PC-3 (cell line): ENCODE measurements at regions not wholly inside any gene's neighbourhood (a gene's known extent, or its start where the extent isn't known, plus 50 kb on each side); places are given as distances from the start of the nearest gene placed in this dataset.

ENCODE experiments used
- EZH2 ChIP-seq: fragments of 300-600 bp; sonication (generic); IDR thresholded peaks from one replicate; pipeline ENCODE4 v1.6.1; 2017; ENCODE audit warnings: antibody characterized with exemption, mild to moderate bottlenecking, low read length; ENCODE audit not compliant: unreplicated experiment
- EZH2phosphoT487 ChIP-seq: fragments of 300-600 bp; sonication (generic); IDR thresholded peaks from 2 replicates; pipeline ENCODE4 v1.6.1; 2018; ENCODE audit warnings: mild to moderate bottlenecking, antibody characterized with exemption, low read length, borderline replicate concordance
- TF ChIP-seq, protein P1 (sequence below): fragments of 300-600 bp; sonication (generic); conservative IDR thresholded peaks from 2 replicates; pipeline ENCODE4 v1.5.1; 2017; ENCODE audit warnings: antibody characterized with exemption, low read depth, mild to moderate bottlenecking, low read length

DNA sequence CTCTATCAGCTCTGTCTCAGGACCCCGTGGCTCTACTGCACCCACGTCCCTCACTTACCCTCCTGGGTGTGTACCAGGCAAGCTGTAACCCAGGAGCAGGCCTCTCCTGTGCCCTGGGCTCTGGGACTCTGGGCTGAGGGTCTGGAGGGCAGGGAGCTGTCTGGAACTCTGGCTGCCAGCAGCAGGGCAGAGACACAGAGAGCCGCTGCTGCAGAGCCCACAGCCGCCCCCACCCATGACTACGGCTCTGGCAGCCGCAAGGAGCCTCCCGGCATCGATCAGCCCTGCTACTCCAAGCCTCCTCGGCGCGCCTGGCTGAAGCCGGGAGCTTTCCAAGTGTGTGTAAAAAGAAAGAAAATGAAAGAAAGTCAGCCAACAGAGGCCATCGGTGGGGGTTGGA is 103.7 kb upstream of the ATP2B2 start:
- TF ChIP-seq, protein P1, sequence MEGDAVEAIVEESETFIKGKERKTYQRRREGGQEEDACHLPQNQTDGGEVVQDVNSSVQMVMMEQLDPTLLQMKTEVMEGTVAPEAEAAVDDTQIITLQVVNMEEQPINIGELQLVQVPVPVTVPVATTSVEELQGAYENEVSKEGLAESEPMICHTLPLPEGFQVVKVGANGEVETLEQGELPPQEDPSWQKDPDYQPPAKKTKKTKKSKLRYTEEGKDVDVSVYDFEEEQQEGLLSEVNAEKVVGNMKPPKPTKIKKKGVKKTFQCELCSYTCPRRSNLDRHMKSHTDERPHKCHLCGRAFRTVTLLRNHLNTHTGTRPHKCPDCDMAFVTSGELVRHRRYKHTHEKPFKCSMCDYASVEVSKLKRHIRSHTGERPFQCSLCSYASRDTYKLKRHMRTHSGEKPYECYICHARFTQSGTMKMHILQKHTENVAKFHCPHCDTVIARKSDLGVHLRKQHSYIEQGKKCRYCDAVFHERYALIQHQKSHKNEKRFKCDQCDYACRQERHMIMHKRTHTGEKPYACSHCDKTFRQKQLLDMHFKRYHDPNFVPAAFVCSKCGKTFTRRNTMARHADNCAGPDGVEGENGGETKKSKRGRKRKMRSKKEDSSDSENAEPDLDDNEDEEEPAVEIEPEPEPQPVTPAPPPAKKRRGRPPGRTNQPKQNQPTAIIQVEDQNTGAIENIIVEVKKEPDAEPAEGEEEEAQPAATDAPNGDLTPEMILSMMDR = no peak
- TF ChIP-seq EZH2phosphoT487 (no peak), EZH2 (no peak)
